HG02884 (cell line): ENCODE measurements at regions not wholly inside any gene's neighbourhood (a gene's known extent, or its start where the extent isn't known, plus 50 kb on each side); places are given as distances from the start of the nearest gene placed in this dataset.
"Not testable (repeated sequence)": the region's sequence is repeated elsewhere in the genome, so short reads cannot be mapped to it uniquely, and the experiment has no call there.

ENCODE experiments used
- ATAC-seq: cut with Tn5 transposase; IDR thresholded peaks from one replicate; pipeline ENCODE4 v1.9.1; 2021; ENCODE audit warnings: mild to moderate bottlenecking, moderate library complexity; ENCODE audit not compliant: unreplicated experiment

GRCh38 chr12:72839696-72840095, 567.5 kb downstream of the TRHDE start:
- no peak for ATAC-seq

DNA sequence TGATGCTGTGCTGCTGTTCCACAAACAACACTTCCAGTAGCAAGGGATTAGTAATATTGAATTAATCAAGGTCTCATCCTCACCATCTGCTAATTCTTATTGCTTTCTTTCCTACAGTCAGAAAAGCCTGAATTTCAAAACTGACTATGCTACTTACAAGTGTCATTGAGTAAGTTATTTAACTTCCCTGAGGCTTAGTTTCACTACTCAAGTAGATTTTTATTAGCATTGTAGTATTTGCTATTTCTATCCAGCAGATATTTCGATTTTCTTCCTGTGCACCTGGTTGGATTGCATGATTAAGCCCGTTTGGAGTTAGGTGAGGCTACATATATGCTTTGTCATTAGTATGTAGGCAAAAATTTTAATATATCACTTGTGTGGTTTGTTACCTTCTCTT, 591.5 kb downstream of the TRHDE start:
- no peak for ATAC-seq

DNA sequence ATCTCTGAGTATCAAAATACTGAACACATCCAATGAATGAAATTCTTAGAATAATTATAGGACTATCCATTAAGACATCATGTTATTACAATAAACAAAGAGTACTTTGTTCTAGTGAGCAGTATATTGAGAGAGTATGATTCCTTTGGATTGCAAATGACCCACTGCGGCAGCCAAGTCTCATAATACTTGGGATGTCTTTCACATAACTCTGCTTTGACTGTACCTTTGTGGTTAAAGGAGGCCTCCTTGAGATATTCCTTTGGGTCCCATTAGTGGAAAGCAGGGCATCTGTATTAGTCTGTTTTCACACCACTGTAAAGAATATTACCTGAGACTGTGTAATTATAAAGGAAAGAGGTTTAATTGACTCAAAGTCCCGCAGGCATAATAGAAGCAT, 593.8 kb downstream of the TRHDE start:
- no peak for ATAC-seq

DNA sequence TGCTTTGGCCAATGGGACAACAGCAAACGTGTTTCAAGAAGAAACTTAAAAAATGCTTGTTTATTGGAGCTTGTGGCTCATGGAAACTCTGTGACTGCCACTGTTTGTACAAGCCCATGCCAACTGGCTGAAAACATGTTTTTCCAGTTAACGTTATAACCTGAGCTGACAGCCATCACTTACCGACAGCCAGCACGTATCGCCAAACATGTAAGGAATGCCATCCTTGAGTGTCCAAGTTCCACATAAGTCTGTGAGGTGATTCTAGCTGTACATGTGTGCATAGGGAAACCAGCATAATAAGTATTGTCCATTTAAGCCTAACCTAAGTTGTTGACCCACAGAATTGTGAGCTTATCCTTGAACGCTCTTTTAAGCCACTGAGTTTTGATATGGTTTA, 596.9 kb downstream of the TRHDE start:
- no peak for ATAC-seq

DNA sequence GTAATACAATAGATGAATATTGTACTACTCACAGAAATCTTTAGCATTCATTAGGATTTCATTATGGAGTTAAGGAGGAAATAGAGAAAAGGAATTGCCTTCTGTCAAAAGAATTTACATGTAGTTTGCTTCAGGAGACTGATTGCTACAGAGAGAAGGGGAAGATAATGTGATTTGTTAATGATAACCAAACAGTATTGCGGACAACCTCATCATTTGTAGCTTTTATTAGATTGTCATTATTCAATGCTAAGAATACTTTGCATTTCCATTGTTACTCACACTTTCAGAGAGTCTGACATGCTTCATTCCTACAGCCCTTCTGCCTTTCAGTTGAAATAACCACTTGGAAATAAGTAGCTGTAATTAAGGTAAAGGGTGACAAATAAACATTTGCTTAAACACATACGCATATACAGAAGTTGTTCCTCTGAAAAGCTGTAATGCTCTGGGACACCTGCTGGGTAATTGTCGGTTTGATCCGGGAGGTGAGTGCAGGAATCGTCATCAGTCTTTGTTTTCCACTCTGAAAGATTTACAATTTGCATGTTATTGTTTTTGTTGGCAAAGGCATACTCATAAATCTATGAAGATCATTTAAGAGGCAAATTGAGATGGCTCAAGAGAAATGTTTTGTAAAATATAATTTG, 600.2 kb downstream of the TRHDE start:
- no peak for ATAC-seq

- no peak for ATAC-seq
These were observed 600.8 kb downstream of the TRHDE start for GRCh38 chr12:72872996-72873395.

- ATAC-seq = no peak
These were observed 603.9 kb downstream of the TRHDE start for GRCh38 chr12:72876092-72876491.

- no peak for ATAC-seq
These were observed 616.5 kb downstream of the TRHDE start for GRCh38 chr12:72888693-72889092.

DNA sequence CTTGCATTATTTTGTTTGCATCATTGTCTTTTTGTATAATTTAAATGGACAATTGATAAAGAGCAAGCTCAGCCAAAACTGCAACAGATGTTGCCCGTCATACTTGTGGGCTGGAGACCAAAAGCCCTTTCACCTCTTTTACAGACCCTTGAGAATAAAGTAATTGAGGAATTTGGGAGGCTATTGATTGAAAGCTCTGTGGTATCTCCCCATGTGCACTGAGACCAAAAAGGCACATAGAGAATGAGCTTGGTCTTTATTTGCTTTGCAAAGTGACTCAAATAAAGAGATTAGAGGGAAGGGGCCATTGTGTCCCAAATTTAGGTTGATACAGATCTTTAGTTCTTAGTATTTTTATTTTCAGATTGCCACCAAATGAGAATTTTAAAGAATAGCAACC, 617.6 kb downstream of the TRHDE start:
- ATAC-seq = no peak

DNA sequence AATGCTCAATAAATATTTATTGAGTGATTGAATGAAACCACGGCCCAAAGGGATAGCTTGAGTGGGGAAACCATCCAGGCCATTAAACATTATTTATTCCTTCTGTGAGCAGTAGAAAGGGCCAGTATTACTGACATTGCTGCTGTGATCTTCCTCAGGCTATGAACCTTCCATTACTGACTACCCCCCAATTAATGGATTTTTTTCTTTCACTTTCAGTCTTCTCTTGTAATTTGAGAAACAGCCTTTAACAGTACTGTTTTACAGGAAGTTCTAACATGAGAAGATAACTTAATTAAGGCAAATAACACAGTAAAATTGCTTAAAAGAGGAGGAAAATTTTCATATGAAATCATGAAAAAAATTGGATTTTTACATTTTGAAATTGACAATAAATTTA, 629.5 kb downstream of the TRHDE start:
- ATAC-seq = no peak

DNA sequence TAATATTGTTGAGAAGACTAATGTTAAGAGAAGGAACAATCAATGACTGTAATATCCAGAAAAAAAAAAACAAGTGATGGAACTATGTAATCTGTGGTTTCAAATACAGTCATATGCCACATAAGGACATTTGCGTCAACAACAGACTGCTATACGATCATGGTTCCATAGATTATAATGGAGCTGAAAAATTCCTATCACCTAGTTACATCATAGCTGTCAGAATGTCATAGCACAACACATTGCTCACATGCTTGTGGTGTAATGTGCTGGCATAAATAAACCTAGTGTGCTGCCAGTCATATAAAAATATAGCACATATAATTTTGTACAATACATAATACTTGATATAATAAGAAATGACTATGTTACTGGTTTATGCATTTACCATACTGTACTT, 653.5 kb downstream of the TRHDE start:
- no peak for ATAC-seq

DNA sequence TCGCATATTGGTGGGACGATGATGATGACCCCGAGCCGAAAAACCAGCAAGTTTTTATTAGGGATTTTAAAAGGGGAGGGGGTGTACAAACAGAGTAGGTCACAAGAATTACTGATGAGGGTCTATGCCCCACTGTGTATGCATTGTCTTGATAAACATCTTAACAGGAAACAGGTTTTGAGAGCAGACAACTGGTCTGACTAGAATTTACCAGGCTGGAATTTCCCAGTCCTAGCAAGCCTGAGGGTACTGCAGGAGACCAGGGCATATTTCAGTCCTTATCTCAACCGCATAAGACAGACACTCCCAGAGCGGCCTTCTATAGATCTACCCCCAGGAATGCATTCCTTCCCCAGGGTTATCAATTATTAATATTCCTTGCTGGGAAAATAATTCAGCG, 659.7 kb downstream of the TRHDE start:
- not testable (repeated sequence) for ATAC-seq

GRCh38 chr12:72937486-72937885, 665.3 kb downstream of the TRHDE start:
- no peak for ATAC-seq

DNA sequence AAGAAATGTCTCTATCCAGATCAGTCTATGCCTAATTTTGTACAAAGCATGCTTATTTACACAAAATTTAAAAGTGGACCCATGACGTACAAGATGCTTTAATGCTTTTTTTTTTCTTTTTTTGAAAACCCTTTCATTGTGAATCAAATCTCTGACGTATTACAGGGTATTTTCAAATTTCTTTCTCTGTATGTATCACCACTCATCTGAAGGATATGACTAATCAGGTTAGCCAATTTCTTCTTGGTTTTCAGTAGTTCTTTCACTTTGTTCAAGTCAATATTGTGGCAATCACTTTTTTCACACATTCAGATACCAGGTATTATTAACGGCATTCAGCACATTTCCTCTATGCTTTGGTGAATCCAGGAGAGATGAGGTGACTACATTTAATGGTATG, 685.3 kb downstream of the TRHDE start:
- ATAC-seq = no peak

DNA sequence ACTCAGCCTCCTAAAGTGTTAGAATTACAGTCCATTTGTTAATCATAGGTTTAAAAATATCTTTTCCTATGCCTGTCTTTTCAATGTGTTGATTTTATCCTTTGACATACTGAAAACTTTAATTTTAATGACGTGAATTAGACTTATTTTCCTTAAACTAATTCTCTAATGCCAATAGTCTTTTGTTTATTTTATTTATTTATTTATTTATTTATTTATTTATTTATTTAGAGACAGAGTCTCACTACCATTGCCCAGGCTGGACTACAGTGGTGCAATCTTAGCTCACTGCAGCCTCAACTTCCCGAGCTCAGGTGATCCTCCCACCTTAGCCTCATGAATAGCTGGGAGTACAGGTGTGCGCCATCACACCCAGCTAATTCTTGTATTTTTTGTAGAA, 694.5 kb downstream of the TRHDE start:
- ATAC-seq = no peak

DNA sequence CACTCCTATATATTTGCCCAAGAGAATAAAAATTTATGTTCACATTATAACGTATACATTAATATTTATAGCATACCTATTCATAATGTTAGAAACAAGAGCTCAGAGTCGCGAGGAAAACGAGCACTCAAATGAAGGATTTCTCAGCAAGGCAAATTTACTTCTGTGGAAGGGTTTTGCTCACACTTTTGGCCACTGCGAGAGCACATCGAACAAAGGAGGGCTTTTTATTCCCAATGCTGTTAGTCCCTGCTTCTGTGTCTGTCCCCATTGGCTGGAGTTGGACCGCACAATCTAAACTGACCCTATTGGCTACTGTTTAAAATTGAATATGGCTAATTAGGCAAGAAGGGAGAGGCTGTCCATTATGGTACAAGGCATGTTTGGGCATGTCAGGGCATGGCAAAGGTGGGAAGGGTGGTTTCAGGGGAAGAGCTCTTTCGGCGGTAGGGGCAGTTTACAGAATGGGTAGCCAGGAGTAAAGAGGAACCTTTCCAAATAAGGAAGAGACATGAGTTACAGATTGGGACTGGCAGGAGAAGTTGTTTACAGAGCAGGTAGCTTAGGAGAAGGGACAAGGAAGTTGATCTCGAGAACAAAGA, 702.9 kb downstream of the TRHDE start:
- ATAC-seq = no peak

- no peak for ATAC-seq
These were observed 706.8 kb downstream of the TRHDE start for GRCh38 chr12:72978999-72979398.

DNA sequence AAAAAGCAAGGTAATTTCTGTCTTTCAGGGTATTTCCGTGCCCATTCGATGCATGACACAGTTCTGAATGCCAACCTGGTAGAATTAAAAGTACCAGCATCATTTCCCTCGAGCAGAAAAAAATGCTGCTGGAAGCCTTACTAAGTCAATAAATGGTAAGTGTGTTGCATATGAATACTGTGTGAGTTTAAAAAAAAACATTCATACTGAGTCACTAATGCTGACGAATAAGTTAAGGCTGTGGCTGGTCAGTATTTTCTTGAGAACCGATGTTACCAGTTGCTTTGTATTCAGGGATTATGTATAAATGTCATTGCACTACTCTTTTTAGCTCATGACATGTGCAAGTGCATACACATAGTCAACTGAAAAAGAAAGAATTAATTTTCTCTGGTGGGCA, 710.2 kb downstream of the TRHDE start:
- ATAC-seq = no peak

- no peak for ATAC-seq
These were observed 714.8 kb downstream of the TRHDE start for GRCh38 chr12:72986963-72987362.

DNA sequence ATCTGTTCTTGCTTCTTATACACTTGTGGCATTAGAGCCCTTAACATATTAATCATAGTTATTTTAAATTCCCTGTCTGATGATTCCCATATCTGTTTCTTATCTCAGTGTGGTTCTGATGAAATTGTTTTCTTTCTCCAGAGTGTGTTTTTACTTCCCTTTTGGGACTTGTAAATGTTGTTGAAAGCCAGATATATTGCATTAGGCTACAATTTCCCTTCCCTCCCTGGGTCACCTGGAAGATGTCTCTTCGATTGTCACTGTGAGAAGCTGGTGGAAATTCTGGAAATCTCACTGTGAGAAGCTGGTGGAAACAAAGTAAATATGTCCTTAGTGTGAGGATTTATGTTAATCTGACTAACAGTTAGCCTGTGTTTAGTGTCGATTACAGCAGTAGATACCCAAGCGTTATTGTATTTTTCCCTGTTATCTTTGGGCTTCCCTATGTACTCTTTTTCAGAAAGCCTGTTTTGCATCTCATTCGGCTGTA, 717.3 kb downstream of the TRHDE start:
- no peak for ATAC-seq

DNA sequence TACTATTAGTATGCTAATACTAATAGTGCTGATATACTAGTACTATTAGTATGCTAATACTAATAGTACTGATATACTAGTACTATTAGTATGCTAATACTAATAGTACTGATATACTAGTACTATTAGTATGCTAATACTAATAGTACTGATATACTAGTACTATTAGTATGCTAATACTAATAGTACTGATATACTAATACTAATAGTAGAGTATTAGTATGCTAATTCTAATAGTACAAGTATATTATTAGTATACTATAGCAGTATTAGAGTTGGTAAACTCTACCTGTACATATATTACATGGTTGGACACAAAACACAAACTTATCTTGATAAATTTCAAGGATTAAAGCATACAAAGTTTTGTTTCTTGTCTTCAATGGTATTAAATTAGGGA, 722.9 kb downstream of the TRHDE start:
- not testable (repeated sequence) for ATAC-seq

- ATAC-seq = no peak
These were observed 723.4 kb downstream of the TRHDE start for GRCh38 chr12:72995616-72996015.

DNA sequence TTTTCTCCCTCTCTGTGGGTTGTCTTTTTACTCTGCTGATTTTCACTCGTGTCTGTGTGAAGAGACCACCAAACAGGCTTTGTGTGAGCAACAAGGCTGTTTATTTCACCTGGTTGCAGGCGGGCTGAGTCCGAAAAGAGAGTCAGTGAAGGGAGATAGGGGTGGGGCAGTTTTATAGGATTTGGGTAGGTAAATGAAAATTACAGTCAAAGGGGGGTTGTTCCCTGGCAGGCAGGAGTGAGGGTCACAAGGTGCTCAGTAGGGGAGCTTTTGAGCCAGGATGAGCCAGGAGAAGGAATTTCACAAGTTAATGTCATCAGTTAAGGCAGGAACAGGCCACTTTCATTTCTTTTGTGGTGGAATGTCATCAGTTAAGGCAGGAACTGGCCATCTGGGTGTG, 729.6 kb downstream of the TRHDE start:
- not testable (repeated sequence) for ATAC-seq
